Neural cell (in vitro differentiated cells): ENCODE measurements at regions not wholly inside any gene's neighbourhood (a gene's known extent, or its start where the extent isn't known, plus 50 kb on each side); places are given as distances from the start of the nearest gene placed in this dataset.

Experiments used
- EP300 ChIP-seq: fragments of 450-650 bp; conservative IDR thresholded peaks from 2 replicates; pipeline ENCODE4 v1.6.1; 2014; ENCODE audit warnings: antibody characterized with exemption, mild to moderate bottlenecking, moderate library complexity; ENCODE audit not compliant: poor library complexity, severe bottlenecking
- POLR2AphosphoS5 ChIP-seq: IDR thresholded peaks from 2 replicates; pipeline ENCODE4 v1.6.1; 2012
- TF ChIP-seq, protein P1 (sequence below): fragments of 450-650 bp; IDR thresholded peaks from 2 replicates; pipeline ENCODE4 v1.5.1; 2014; ENCODE audit warnings: antibody characterized with exemption, mild to moderate bottlenecking, moderate library complexity; ENCODE audit not compliant: poor library complexity, severe bottlenecking

DNA sequence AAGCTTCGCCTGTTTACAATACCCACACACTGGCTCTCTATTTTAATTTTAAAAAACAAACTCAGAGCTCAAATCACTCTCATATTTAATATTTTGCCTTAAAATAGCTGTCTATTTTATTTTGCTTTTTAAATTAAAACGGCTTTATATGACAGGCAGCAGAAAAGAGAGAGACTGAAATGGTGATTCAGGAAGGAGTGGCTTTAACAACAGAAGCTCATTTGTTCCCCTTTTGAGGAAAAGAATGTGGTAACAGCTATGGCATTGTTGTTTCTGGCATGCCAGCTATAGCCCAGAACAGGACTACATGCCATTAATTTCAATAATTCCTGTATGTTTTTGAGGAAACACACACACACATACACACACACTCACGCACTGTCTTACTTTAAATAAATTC, 234.2 kb upstream of the PTBP2 start:
- TF ChIP-seq, protein P1, sequence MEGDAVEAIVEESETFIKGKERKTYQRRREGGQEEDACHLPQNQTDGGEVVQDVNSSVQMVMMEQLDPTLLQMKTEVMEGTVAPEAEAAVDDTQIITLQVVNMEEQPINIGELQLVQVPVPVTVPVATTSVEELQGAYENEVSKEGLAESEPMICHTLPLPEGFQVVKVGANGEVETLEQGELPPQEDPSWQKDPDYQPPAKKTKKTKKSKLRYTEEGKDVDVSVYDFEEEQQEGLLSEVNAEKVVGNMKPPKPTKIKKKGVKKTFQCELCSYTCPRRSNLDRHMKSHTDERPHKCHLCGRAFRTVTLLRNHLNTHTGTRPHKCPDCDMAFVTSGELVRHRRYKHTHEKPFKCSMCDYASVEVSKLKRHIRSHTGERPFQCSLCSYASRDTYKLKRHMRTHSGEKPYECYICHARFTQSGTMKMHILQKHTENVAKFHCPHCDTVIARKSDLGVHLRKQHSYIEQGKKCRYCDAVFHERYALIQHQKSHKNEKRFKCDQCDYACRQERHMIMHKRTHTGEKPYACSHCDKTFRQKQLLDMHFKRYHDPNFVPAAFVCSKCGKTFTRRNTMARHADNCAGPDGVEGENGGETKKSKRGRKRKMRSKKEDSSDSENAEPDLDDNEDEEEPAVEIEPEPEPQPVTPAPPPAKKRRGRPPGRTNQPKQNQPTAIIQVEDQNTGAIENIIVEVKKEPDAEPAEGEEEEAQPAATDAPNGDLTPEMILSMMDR, result no peak
- TF ChIP-seq EP300 (no peak), POLR2AphosphoS5 (no peak)
